ENCODE measurements at regions not wholly inside any gene's neighbourhood (a gene's known extent, or its start where the extent isn't known, plus 50 kb on each side); places are given as distances from the start of the nearest gene placed in this dataset.

DNA sequence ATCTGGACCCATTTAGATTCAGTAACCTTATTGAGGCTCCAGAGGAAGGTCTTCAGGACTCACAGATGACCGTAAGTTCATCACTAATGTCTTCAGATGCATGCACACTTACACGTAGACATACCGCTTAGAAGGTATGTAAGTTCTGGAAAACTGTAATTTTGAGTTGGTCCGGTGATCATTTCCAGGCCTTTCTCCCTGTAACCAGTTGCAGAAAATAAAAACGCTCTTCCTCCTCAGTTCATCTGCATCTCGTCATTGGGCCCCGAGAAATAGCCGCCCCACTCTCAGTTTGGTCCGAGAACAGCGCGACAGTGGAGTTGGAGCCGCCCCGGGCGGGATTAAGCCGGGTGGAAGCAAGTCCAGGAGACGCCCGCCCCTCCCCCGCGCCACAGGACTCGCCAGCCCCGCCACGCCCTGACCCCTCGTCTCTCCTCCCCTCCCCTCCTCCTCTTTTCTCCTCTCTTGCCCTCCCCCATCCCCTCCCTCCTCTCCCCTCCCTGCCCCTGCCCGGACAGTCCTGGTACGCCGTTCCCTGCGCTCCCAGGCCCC, 83.7 kb downstream of the TNFAIP2 start:
- no peak for DNase-seq (ENCODE audit: low read depth, low spot score)

DNA sequence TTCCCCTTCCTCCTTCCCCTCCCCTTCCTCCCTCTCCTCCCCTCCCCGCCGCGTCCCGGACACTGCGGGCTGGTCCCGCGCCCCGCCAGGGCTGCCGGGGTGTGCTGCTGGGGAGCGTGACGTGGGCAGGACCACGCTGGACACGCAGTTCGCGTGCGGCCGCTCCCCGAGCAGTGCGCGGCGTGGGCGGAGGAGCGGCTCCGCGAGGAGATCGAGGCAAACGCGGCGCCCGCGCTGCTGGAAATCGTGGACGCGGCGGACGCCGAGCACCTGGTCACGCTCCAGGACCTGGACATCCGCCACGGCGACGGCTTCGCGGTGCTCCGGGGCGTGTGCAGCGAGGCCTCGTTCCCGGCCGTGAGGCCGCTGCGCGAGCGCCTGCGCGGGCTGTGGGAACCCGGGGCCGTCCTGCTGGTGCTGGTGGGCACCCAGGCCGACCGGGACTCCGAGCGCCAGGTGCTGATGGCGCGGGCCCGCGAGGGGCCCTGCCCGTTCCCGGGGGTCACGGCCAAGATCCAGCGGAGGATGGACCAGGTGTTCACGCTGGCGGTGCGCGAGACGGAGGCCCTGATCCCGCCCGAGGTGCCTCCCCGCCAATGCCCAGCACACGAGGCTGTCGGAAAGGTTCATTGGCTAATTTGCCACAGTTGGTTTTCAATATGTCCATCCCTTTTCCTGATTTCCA, 84.3 kb downstream of the TNFAIP2 start:
- no peak for DNase-seq (ENCODE audit: low read depth, low spot score)

DNA sequence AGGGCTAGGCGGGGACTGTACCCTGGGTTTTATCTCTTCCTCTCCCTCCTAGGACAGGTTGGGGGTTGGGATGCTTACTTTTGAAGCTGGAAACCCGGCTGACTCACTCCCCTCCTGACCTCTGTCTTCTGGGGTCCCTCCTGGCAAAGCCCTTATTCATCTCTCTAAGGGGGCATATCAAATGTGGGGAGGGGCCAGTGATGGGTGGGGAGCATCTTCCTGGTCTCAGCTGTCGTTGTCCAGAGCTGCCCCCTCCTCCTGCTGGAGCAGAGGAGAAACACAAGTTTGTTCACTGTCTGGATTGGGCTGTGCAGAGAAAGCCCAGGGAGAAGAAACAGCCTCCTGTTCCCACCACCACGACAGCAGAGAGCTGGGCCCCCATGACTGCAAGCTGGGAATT, 85.8 kb downstream of the TNFAIP2 start:
- no peak for DNase-seq (ENCODE audit: low read depth, low spot score)

DNA sequence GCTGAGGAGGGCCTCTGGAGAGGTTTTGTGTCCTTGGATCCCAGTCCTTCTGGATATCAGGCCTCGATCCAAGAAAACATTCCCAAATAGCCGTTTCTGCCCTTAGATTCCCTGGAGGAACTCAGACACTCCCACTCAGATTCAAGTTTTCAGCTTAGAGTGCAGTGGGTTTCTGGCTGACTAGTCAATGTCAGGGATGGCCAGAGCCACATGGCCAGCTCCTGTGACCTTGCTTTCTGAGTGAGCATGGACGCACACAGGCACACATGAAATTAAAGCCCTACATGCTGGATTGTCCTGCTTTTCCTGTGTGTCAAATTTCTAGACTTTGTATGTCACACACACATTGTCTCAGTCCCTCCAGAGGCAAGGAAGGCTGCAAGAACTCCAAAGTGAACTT, 86.2 kb downstream of the TNFAIP2 start:
- no peak for DNase-seq (ENCODE audit: low read depth, low spot score)

DNA sequence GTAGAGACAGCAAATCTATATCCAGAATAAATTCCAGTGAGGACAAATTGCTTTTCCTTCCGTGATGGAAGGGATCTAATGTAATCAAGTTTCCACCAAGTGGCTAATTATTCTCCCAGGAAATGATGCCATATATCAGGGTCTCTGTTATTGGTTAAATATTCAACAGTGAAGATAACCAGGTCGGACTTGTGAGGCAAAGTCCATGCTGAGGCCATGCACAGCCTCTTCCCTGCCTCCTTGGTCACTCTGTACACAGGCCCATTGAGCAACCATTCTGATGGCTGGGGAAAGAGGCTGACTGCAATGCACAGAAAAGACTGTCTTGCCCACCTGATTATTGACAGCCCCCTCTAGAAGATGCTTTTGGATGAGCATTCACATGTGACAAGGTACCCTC, 90.1 kb downstream of the TNFAIP2 start:
- DNase-seq (ENCODE audit: low read depth, low spot score), result no peak

DNA sequence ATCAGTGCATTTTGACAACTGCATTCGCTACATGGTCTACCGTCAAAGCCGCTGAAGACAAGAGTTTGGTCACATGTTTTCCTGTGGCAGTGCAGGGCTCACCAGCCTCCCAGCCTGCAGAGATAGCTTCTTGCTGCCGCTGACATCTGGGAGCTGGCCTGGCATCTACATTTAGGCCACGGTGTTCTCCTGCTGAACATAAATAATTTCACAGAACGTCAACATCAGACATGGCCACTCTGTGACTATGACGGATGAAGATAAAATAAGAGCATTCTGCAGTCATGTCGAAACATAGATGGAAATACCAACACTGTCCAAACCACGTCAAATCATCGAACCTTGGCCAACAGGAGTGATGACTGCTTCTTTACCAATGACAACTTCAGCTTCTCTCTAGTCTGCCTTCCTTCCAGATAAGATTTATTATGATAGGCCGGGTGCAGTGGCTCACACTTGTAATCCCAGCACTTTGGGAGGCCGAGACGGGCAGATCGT, 91.2 kb downstream of the TNFAIP2 start:
- no peak for DNase-seq (ENCODE audit: low read depth, low spot score)

DNA sequence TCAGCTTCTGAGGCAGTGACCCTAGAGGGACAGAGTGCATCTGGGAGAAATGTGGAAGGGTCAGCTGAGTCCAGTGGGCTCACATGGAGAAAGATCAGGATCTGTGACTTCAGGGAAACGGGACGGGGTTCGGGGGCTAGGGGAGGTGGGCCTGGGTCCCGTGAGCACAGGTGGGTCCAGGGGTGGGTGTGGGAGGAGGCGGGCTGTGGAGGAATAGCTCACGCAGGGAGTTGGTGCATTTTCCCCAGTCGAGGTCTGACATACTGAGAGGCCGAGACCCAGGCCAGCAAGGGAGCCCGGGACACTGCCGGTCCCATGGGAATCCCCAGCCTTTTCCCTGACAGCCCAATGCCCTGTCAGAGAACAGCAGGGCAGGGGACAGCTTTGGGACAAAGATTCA, 93.1 kb downstream of the TNFAIP2 start:
- no peak for DNase-seq (ENCODE audit: low read depth, low spot score)

DNA sequence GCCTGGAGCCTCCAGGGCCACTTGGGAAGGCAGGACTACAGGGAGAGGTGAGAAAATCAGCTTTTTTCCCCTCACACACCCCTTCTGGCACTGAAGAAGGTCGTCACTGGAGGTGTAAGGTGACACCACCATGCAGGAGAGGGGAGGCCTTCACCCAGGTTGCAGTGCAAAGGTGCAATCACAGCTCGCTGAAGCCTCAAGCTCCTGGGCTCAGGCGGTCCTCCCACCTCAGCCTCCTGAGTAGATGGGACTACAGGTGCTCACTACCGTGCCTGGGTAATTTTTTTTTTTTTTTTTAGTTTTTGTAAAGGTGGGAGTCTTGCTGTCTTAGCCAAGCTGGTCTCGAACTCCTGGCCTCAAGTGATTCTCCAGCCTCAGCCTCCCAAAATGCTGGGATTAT, 93.6 kb downstream of the TNFAIP2 start:
- DNase-seq (ENCODE audit: low read depth, low spot score), result no peak

DNA sequence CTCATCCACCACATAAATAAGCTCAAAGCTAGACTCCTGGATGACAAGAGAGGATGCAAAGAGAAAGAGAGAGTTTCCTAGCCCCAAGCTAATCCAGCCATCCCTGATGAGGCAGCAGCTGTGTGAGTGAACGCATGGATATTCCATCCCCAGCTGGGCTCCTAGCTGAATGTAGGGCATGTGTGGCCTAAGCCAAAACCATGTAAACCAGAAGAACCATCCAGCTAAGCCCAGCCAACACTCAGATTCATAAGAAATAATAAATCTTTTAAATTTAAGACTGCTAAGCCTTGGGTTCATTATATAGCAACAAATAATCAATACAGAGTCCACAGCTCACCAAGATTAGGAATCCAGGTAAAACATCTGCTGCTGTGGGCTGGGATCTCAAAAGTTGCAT, 94.3 kb downstream of the TNFAIP2 start:
- no peak for DNase-seq (ENCODE audit: low read depth, low spot score)

DNA sequence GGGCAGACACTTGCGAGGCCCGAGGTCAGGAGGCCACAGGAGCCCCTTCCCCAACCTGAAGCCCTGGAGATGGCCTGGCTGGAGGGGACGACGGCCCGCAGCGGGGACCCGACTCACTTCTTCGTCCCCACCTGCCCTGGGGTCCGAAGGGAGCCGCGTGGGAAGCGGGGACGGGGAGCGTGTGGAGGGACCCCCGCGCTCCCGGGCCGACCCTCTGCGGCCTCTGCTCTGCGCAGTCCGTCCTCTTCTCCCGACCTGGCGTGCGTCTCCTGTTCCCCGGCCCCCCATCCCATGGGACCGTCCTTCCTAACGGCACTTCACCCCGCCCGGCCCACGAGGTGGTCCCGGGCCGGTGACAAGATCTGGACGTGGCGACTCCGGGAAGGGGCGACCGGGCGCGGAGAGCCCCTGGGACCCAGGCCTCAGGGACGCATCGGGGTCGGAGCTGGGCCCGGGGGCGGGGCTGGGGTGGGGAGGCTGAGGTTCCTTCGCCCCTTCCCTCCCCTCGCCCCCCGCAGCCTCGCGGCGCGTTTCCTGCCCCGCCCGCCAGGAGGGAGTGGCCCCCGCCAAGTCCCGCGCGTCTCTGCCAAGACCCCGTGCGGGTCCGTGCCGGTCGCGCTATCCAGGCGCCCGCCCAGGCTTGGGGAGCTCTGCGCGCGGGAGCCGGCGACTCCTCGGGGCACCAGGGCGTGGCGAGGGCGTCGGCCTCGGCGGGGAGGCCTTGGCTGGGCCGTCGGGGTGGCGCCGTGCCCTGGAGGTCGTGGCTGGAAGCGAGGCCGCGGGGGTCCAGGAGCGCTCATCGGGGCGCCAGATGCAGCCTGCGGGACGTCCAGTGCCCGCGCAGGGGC, 97.1 kb downstream of the TNFAIP2 start:
- no peak for DNase-seq (ENCODE audit: low read depth, low spot score)

DNA sequence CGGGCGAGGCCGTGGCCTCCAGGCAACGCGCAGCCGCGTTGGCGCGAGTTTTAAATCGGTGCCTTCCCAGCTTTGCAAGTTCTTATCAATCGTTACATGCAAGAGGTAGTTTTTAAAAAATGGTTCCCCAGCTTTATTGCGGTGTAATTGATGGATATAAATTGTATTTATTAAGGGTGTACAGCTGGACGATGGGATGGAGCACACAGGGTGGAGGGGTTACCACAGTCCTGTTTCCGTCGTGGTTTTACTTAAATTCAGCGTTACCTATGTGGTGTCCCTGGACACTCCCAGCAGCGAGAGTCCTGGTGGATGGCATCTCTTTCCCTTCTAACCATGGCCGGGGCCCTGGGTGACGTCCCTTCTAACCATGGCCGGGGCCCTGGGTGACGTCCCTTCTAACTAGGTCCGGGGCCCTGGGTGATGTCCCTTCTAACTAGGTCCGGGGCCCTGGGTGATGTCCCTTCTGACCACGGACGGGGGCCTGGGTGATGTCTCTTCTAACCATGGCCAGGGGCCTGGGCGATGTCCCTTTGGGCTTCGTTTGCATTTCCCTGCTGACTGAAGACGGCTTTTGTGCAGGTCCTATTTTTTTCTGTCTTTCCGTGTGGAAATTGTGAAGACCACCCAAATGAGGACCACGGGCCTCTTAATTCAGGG, 97.9 kb downstream of the TNFAIP2 start:
- no peak for DNase-seq (ENCODE audit: low read depth, low spot score)

DNA sequence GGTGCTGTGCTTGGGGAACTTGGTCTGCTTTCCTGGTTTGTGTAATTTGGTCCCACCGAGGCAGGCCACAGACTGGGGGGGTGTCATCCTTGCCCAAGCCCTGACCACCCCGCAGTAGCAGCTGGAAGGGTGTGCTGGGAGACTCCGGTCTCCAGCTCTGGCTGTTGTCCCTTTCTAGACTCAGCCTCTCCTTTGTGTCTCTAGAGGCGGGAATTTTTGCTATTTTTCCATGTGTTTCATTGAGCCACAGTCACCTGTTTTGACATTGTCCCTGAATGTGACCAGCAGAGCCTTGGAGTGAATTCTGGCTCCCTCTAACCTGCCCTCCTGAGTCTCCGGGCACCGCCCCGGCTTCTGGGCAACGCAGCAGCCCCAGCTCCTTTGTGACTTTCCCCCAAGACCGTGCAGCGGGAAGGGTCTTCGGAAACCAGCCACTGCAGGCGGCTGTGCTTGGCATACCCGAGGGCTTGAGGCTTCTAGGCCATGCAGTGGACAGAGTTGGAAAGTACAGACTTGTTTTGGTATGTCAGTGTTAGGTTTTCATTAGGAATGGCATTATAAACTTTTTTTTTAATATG, 98.6 kb downstream of the TNFAIP2 start:
- no peak for DNase-seq (ENCODE audit: low read depth, low spot score)

DNA sequence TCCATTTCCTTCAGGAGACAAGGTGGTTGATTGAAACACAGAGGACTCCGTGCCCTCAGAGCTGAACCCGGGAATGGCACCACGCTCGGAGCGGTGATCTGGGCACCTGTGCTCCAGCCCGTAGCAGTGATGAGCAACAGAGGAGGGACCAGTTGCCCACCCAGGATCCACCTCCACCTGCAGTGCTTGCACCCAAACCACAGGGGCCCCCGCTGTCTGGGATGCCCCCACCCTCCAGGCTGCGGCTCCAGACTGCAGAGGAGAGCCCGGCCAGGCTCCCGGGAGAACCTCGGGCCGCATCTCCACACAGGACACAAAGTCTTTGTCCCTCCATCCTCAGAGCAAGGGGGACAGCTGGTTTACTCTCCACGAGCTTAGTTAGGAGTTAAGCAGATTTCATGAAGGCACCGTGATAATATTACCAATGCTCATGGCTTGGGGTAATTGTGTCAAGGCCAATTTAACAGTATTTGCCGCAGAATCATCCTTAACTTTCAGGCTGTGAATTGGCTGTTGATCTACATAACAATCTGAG, 100.6 kb downstream of the TNFAIP2 start:
- DNase-seq (ENCODE audit: low read depth, low spot score), result no peak

DNA sequence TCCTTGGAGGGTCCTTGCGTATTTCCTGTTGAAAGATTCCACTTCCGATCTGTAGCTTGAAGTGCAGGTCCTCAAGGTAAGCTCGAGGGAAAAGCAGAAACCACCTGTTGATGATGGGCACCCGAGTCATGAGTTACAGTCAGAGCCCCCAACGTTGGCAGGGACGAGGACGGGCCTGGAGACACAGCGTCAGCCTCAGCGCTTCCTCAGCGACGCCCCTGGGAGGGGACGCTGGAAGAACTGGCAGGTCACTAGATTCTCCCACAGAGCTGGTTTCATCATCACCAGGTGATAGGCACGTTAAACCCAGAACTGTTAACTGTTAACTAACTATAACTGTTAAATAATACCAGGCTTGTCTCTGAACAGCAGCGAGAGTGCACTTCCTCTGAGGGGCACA, 101.8 kb downstream of the TNFAIP2 start:
- no peak for DNase-seq (ENCODE audit: low read depth, low spot score)

DNA sequence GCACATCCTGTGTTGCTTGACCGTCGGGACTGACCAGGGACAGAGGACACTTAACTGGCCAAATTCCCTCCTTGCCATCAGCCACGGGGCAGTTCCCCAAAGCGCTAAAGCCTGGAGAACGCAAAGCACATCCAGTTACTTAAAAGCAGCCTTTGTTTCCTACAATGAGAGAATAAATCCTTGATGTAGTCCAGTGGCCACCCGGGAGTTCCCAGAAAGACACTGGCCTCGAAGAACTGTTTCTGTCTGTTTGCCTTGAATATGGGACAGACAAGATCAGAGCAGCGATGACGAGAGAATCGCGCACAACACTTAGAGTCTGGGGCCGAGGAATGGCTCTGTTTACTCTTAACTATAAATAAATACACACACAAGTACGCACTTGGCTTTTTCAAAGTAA, 102.2 kb downstream of the TNFAIP2 start:
- DNase-seq (ENCODE audit: low read depth, low spot score), result no peak

DNA sequence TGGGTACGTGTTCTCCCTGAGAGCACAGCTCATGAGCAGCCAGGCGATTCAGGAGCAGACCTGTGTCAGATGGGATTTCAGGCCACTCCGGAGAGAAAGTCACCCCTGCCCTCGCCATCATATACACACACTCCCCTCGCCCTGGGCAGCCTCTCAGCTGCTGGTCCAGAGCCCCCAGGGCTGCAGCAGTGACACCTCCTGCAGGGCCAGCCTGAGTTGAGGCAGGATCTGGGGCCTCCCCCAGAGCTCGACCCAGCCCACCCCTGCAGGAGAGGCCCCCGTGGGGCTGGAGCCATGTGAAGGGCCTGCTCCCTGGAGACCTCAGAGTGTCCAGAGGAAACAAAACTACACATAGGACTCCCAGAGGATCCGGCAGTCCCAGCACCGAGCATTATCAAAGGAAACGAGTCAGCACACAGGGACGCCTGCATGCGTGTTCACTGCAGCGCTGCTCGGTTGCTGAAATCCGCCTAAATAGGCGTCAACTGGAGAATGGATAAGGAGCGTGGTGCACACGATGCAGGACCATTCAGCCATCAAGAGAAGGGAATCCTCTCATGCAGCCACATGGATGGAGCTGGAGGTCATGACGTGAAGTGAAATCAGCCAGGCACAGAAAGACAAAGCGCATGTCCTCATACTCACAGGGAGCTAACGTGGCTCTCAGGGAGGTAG, 104.0 kb downstream of the TNFAIP2 start:
- no peak for DNase-seq (ENCODE audit: low read depth, low spot score)

DNA sequence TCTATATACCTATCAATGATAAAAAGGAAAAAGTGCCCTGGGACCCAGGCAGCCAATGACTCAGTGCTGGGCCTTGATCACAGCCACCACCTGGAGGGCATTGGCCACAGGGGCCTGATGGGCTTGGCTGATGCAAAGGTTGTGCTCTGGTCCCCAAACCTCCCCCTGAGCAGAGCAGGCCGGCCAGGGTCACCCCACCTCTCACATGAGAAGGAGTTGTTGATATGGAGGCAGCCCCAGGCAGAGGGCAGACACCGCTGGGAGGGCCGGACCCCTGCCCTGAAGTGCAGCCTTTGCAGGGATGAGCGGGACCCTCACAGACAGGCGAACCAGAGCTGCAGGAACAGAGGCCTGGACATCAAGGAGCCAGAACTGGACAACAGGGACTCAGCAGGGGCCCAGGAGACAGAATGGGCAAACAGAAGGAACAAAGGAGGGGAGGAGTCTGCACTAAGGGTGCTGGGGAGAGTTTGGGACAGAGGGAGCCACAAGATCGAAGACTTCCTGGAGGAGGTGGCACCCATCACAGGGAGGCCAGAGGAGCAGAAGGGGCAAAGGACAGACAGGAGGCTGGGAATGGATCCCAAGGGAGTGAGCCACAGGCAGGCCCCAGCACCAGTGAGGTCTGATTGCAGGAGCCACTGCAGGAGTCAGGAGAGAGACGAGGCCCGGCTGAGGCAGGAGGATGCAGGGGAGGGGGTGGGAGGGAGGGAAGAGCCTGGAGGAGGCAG, 105.0 kb downstream of the TNFAIP2 start:
- no peak for DNase-seq (ENCODE audit: low read depth, low spot score)

DNA sequence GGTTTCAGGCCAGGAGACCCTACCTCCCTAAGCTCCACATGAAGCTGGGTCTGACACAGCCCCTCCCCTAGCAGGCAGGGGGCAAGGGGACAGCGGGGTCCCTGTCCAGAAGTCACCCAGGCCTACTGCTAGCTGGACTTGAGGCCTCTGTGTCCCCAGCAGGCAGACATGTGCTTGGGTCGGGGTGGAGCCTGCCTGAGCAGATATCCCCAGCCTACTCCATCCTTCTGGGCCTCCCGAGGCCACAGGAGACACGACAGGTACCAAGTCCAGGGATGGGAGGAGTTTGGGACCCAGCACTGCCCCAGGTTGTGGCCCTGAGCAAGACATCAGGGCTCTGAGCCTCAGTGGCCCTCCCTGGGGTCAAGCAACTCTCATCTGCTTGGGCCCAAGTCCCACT, 105.2 kb upstream of the EIF5 start:
- DNase-seq (ENCODE audit: low read depth, low spot score), result no peak

DNA sequence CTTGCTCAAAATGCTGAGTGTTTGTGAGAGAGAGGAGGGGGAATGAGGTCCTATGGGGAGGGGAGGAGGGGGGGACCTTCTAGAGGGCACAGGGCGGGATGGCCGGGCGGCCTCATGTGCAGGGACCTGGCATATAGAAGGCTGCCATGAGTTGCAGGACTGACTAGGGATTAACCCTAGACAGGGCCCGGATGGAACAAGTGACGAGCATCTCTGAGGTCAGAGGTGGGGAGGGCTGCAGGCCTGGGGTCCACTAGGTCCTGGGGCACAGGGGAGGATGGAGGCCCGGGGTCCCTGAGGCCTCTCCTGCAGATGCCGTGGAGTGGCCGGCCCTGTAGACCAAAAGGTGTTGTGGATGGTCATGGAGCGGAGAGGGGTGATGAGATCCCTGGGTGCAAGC, 104.0 kb upstream of the EIF5 start:
- no peak for DNase-seq (ENCODE audit: low read depth, low spot score)

DNA sequence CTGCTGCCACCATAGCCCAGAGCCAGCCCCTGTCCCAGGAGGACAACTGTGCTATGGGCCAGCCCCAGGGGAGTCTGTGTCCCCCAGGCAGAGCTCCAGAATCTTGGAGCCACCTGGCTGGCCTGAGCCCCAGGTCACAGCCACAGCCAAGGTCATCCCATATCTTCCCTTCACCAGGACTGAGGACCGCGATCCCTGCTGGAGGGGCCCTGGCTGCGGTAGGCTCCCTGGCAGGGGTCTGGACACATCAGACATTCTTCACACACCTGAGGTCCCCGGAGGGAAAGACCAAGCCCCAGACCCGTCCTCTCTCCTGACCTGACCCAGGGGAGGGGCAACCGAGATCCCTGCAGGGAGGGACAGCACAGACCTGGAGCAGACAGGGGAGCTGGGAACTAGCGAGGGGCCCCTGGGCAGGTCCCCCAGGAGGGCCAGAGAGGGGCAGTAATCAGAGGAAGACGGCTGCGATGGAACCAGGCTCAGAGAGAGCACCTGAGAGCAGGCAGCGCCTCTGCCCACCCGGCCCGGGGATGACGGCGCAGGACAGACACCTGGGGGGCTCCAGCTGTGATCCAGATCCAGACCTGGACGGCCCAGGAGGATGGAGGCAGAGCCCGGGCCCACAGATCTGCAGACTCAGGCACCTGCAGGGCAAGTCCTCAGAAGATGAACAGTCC, 103.2 kb upstream of the EIF5 start:
- DNase-seq (ENCODE audit: low read depth, low spot score), result no peak
